ENCODE measurements at regions not wholly inside any gene's neighbourhood (a gene's known extent, or its start where the extent isn't known, plus 50 kb on each side); places are given as distances from the start of the nearest gene placed in this dataset.

DNA sequence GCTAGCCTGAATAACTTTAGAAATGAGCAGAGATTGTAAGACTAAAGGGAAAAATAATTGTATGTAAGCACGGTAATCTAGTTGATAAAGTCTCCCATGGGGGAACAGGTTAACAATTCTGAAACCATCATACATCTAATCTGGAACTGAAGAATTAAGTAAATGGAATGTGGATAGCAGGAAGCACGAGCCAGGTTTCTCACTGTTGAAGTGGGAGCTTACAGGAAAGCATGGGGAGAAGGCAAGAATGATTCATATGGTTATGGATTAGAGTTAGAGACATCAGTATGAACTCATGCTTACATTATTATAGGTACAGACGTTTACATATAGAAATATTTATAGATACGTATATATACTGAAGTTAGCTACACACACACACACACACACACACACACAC, 83.0 kb downstream of the LEPR start:
- intact Hi-C loops (cut with DNase I), result no loop called here
- no peaks in the 10 kb centered on the region for H3K36me3 ChIP-seq
- no peak overlapping the region for H3K4me3 ChIP-seq
- ATAC-seq, result no peak
- no peak for DNase-seq
- TF ChIP-seq, protein P1, sequence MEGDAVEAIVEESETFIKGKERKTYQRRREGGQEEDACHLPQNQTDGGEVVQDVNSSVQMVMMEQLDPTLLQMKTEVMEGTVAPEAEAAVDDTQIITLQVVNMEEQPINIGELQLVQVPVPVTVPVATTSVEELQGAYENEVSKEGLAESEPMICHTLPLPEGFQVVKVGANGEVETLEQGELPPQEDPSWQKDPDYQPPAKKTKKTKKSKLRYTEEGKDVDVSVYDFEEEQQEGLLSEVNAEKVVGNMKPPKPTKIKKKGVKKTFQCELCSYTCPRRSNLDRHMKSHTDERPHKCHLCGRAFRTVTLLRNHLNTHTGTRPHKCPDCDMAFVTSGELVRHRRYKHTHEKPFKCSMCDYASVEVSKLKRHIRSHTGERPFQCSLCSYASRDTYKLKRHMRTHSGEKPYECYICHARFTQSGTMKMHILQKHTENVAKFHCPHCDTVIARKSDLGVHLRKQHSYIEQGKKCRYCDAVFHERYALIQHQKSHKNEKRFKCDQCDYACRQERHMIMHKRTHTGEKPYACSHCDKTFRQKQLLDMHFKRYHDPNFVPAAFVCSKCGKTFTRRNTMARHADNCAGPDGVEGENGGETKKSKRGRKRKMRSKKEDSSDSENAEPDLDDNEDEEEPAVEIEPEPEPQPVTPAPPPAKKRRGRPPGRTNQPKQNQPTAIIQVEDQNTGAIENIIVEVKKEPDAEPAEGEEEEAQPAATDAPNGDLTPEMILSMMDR (IDR thresholded peaks at IDR 0.05), result no peak
- WGBS, 2 donors, result 59 to 66% methylated on average over 4 of the region's 4 CpGs
- H3K27ac ChIP-seq, result no peak overlapping the region
- H3K9me3 ChIP-seq, result peaks cover 0 to 9% (median 0%) of the 10 kb centered on the region in 11 donors
- H3K4me1 ChIP-seq, result no peaks in the 10 kb centered on the region
- no peaks in the 10 kb centered on the region for H3K27me3 ChIP-seq

DNA sequence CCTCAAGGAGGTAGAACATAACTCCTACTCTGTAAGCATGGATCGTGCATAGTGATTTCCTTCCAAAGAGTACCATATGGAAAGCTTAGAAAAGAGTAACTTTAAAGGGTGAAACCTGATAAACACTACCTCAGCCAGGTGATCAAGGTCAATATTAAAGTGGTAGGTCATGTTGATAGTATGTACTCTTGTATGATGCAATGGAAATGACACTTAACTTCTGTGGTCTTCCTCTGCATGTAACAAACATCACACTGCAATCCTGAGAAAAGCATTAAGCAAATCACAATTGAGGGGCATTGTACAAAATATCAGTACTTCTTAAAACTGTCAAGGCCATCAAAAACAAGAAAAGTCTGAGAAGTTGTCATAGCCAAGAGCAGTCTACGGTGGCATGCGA, 83.8 kb downstream of the LEPR start:
- TF ChIP-seq, protein P1 (IDR thresholded peaks at IDR 0.05), result no peak
- H3K36me3 ChIP-seq, result no peaks in the 10 kb centered on the region
- intact Hi-C loops (cut with DNase I), result no loop called here
- no peak overlapping the region for H3K27ac ChIP-seq
- 98% methylated on average over 3 of the region's 3 CpGs for WGBS, 2 donors
- no peaks in the 10 kb centered on the region for H3K27me3 ChIP-seq
- H3K4me1 ChIP-seq, result no peaks in the 10 kb centered on the region
- H3K9me3 ChIP-seq, result peaks cover 0 to 13% (median 0%) of the 10 kb centered on the region in 11 donors
- DNase-seq (no peak), ATAC-seq (no peak)
- H3K4me3 ChIP-seq, result no peak overlapping the region

DNA sequence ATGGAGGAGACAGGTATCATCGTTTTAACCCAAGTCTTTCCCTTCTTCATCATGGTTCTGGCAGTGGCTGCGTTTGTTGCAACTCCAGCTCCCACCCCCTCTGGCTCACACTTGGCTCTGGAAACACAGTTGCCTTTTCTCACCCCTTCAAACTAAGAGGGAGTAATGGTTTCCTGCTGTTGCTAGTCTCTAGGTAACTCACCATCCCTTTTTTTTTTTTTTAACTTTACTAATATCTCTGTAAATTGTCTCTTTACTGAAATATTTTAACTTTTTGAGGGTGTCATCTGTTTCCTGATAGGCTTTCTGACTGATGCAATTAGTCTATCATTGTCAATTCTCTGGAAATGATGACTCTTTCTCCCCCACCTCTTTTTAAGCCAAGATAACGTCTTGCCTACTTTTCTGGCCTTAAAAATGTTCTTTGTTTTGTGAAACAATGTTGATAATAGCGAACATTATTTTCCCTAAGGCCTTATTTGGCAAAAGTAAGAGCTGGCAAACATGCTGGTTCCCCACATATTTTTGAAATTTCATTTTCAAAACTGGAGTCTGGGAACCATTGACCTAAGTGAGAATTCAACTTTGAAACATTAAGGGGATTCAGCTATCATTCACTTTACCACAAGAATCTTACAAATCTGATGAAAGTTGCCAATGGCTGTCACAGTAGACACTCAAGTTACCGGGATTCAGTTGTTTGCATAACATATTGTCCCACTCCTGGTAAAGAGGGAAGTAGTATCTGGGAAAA, 85.3 kb downstream of the LEPR start:
- peaks cover 0 to 4% (median 0%) of the 10 kb centered on the region in 9 donors for H3K4me1 ChIP-seq
- no peaks in the 10 kb centered on the region for H3K36me3 ChIP-seq
- no peak overlapping the region for H3K27ac ChIP-seq
- H3K4me3 ChIP-seq, result no peak overlapping the region
- WGBS, 2 donors, result 53 to 67% methylated on average over 5 of the region's 5 CpGs
- TF ChIP-seq, protein P1 (IDR thresholded peaks at IDR 0.05), result no peak
- ATAC-seq (no peak), DNase-seq (no peak)
- intact Hi-C loops (cut with DNase I), result no loop called here
- no peaks in the 10 kb centered on the region for H3K27me3 ChIP-seq
- H3K9me3 ChIP-seq, result peaks cover 0 to 13% (median 0%) of the 10 kb centered on the region in 11 donors

DNA sequence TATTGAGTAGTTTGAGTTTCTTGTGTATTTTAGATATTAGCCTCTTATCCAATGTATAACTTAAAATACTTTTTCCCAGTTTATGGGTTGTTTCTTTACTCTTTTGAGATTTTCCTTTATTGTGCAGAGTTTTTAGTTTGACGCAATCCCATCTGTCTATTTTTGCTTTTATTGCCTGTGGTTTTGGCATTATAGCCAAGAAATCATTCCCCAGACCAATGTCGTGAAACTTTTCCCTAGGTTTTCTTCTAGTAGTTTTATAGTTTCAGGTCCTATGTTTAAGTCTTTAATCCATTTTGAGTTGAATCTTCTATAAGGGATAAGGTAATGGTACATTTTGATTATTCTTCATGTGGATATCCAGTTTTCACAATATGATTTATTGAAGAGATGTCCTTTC, 87.6 kb downstream of the LEPR start:
- H3K27ac ChIP-seq, result no peak overlapping the region
- peaks cover 0 to 8% (median 3%) of the 10 kb centered on the region in 9 donors for H3K4me1 ChIP-seq
- no peak overlapping the region for H3K4me3 ChIP-seq
- TF ChIP-seq, protein P1 (IDR thresholded peaks at IDR 0.05), result no peak
- 48 to 75% methylated on average over 2 of the region's 2 CpGs for whole genome bisulfite sequencing, 2 donors
- H3K9me3 ChIP-seq, result peaks cover 0 to 13% (median 0%) of the 10 kb centered on the region in 11 donors
- intact Hi-C loops (cut with DNase I), result no loop called here
- no peaks in the 10 kb centered on the region for H3K36me3 ChIP-seq
- DNase-seq (no peak), ATAC-seq (no peak)
- H3K27me3 ChIP-seq, result no peaks in the 10 kb centered on the region

All from heart right ventricle (tissue), 16 donors.